GM19193 (cell line): ENCODE measurements at regions not wholly inside any gene's neighbourhood (a gene's known extent, or its start where the extent isn't known, plus 50 kb on each side); places are given as distances from the start of the nearest gene placed in this dataset.

ENCODE experiments used
- POLR2A ChIP-seq: IDR thresholded peaks from 4 replicates; pipeline ENCODE4 v1.6.1; 2011; ENCODE audit not compliant: insufficient read depth, insufficient read length; ENCODE audit errors: extremely low read depth

GRCh38 chr2:9744256-9745004 is 98.8 kb upstream of the TAF1B start:
- no peak for TF ChIP-seq POLR2A

DNA sequence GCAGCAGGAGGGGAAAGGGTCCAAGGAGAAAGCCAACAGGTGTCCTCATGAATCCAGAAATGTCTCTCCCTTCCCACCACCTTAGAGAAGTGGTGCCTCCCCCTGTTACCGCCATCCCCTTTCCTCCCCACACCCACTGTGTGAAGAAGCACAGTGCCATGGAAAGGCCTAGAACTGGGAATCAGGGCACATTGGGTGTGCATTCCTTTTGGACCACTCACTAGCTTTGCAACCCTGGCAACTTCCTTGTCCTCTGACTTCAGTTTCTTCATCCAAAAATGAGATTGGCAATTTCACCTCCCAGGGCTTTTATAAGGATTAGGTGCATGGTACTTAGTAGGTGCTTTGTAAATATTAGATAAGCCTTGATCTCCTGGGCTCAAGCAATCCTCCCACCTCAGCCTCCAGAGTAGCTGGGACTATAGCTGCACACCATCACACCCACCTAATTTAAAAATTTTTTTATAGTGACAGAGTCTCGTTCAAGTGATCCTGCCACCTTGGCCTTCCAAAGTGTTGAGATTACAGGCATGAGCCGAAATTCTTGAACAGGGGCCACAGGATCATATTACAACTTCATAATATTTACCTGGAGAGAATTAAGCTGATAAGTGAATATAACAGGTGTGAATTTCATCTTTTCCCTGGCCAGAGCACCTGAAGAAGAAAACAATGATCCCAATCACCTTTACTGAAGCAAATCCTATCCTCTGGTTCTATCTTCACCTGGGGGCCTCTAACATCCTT is 97.9 kb upstream of the TAF1B start:
- no peak for TF ChIP-seq POLR2A

DNA sequence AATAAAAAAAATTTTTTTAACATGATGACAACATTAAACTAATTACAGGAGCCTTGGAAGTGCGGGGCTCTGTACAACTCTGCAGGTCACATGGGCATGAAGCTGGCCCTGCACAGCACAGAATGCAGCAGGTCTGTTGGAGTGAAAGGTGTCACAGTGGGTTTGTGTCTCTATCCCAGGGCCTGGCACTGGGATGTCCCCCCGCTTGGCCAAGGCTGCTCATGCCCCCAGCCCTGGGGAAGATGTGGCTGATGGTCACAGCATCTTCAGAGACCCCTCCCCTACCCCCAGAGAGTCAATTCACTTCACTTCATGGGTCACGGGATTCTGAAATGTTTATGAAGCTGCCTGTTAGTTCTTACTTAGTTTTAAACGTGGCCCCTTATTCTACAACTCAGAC is 95.9 kb upstream of the TAF1B start:
- no peak for TF ChIP-seq POLR2A

GRCh38 chr2:9748577-9748976 is 94.7 kb upstream of the TAF1B start:
- TF ChIP-seq POLR2A, result no peak

GRCh38 chr2:9749546-9750223 is 93.6 kb upstream of the TAF1B start:
- TF ChIP-seq POLR2A, result no peak

GRCh38 chr2:9750224-9751215 is 92.8 kb upstream of the TAF1B start:
- no peak for TF ChIP-seq POLR2A

DNA sequence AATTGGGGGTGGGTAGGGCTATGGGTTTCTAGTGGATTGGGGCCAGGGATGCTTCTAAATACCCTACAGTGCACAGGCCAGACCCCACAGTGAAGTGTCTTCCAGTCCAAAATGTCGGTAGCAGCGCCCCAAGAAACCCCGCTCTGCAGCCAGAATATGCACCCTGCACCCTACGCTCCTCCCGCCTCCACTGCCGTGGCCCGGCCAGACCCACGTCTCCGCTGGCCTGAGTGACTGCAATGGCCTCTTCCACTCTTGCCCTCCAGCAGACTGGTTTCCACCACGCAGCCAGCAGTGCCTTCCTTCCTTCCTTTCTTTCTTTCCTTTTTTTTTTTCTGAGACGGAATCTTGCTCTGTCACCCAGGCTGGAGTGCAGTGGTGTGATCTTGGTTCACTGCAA is 91.4 kb upstream of the TAF1B start:
- TF ChIP-seq POLR2A, result no peak

- peak; percentile 15 for TF ChIP-seq POLR2A
Observed at GRCh38 chr2:9752441-9753275, 90.6 kb upstream of the TAF1B start.

- TF ChIP-seq POLR2A, result no peak
Observed at GRCh38 chr2:9753276-9753600, 90.0 kb upstream of the TAF1B start.

GRCh38 chr2:9753665-9754531 is 89.4 kb upstream of the TAF1B start:
- TF ChIP-seq POLR2A, result no peak

DNA sequence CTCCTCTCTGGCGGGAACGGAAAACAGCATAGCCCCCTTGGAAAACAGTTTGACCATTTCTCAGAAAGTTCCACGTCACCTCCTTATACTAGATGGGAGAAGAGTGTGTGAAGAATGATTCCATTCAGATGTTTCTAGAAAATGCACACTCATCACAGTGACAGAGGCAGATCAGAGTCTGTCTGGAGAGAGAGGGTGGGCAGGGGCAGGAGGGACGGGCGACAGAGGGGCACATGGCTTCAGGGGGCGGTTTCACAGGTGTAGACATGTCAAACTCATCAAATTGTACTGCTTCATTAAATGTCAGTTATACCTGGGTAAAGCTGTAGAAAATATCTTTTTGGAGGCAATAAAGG is 88.8 kb upstream of the TAF1B start:
- TF ChIP-seq POLR2A, result no peak

GRCh38 chr2:9755008-9755407 is 88.3 kb upstream of the TAF1B start:
- TF ChIP-seq POLR2A, result no peak

- TF ChIP-seq POLR2A, result no peak
Observed at GRCh38 chr2:9755638-9756037, 87.6 kb upstream of the TAF1B start.
